ENCODE measurements at regions not wholly inside any gene's neighbourhood (a gene's known extent, or its start where the extent isn't known, plus 50 kb on each side); places are given as distances from the start of the nearest gene placed in this dataset.

GRCh38 chr16:7013990-7014389, 318.7 kb upstream of the RBFOX1 start:
- TF ChIP-seq POLR2AphosphoS5 (IDR thresholded peaks at IDR 0.05) = no peak
- no peak for TF ChIP-seq POLR2A (IDR thresholded peaks at IDR 0.05)
- TF ChIP-seq CTCF (IDR thresholded peaks at IDR 0.05) = no peak

Measured in breast epithelium (tissue), 3 donors.